ENCODE measurements at regions not wholly inside any gene's neighbourhood (a gene's known extent, or its start where the extent isn't known, plus 50 kb on each side); places are given as distances from the start of the nearest gene placed in this dataset.
"Not testable (repeated sequence)": the region's sequence is repeated elsewhere in the genome, so short reads cannot be mapped to it uniquely, and the experiment has no call there.

DNA sequence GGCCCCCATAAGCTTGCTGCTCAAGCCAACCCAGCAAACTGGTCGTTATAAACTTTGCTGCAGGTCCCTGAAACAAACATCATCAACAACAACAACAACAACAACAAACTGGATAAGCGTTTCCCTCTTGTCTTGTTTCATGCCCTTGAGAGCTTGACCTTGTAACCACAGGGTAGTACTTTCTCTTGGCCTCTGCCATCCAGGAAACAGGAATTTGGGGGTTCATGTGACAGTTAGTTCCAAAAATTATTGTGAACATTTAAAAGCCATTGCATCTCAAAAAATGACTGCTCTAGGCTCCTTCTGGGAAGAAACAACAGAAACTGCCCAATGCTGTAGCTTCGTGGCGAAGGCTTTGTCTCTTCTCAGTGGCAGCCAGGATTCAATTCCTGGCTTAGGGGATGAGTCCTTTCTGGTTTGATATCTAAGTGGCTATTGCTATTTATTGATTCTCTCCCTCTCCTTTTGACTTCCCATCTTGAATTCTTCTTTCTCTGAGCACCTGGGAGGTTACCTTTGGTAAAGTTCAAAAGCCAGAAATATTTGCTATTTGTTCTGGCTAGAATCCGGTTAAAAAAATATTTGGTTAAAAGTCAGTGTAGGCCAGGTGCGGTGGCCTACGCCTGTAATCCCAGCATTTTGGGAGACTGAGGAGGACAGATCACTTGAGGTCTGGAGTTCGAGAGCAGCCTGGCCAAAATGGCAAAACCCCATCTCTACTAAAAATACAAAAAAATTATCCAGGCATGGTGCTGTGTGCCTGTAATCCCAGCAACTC lies 52.0 kb upstream of the CPM start:
- DNase-seq = no peak

DNA sequence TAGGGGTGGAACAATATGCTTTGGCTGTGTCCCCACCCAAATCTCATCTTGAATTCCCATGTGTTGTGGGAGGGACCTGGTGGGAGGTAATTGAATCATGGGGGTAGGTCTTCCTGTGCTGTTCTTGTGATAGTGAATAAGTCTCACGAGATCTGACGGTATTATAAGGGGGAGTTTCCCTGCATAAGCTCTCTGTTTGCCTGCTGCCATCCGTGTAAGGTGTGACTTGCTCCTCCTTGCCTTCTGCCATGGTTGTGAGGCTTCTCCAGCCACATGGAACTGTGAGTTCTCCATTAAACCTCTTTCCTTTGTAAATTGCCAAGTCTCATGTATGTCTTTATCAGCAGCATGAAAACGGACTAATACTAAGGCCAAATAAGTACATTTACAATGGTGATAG lies 64.6 kb upstream of the CPM start:
- DNase-seq = not testable (repeated sequence)

DNA sequence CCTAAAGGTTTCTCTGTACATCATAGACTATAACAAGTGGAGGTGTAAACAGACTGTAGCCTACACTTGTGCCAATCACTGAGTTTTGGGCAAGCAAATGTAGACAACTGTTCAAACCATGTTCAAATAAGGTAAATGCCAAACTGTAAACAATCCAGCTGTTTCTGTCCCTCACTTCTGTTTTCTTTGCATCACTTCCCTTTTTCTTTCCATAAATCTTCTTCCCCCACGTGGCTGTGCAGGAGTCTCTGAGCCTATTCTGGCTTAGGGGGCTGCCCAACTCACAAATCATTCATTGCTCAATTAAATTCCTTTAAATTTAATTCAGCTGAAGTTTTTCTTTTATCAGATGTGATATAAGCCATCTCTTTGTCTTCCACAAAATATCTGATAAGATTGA lies 65.1 kb upstream of the CPM start:
- no peak for DNase-seq

DNA sequence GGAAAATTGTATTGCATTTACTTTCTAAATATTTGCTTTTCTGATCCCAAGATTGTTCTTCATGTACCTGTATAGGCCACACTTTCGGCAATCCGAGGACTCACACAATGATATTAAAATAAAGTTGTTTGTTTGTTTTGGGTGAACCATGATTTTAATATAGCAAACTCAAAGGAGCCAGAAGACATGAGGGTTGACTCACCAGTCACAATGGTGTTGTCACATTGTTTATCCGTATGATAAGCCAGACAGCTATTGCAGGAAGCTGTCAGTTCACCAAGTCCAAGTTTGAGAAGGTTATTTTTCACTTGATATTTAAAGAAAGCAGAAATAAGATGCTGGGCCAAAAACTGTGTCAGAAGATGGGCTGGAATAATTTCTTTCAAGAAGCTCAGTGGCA lies 67.1 kb upstream of the CPM start:
- DNase-seq = no peak

DNA sequence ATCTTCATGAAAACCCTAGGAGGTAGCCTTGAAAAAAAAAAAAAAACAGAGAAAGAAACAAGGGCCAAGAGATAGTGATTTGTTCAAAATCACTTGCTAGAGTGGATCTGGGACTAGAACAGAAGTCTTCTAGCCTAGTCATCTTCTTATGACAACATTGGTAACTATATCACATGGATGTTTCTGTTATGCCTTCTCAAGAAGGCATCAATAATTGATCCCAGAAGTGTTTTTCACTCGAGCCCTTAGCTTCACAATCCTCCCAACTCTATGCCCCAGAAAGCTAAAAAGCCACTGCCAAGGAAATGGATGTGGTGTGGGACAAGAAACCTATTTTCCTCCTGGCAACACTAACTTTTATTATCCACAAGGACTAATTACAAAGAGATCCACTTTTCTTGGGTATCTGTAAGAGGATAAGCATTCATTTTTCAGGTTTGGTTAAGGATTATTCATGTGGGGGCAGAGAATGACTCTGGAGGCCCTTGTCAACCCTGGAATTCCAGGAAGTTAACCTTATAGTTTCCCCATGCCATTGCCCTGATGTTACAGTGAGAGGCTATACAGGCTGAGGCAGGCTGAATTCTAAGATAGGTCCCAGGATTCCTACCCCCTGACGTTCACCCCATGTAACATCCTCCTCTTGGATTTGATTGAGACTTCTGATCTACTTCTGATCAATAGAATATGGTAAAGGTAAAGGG lies 67.7 kb upstream of the CPM start:
- no peak for DNase-seq

DNA sequence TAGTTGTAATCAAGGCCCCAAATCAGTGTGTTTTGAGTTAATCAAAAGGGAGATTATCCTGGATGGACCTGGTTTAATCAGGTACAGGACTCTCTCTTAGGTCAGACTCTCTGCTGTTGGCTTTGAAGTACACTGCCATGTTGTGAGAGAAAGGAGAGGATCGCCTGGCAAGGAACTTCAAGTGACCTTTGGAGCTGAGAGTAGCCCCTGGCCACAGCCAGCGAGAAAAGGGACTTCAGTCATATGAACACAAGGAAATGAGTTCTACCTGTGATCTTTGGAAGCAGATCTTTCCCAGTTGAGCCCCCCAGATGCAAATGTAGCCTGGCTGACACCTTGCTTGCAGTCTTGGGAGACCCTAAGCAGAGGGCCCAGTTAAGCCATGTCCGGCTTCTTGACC lies 68.3 kb upstream of the CPM start:
- DNase-seq = no peak

DNA sequence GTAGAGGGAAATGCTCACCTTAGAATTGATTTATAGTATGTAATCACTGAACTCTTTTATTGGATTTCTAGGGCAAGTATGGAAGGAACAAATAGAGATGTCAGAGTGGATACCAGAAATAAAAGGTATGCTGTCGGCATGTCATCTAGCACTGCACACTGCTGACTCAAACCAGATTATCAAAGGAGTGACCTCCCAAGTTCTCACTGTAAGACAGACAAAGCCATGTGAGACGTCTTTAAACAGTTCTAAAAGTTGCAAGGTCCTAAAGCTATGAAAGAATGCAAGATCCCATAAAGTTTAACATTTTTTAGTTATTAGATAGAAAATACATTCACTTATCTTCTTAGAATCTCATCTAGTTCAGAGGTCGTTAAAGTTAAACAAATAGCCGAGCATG lies 70.0 kb upstream of the CPM start:
- DNase-seq = no peak

DNA sequence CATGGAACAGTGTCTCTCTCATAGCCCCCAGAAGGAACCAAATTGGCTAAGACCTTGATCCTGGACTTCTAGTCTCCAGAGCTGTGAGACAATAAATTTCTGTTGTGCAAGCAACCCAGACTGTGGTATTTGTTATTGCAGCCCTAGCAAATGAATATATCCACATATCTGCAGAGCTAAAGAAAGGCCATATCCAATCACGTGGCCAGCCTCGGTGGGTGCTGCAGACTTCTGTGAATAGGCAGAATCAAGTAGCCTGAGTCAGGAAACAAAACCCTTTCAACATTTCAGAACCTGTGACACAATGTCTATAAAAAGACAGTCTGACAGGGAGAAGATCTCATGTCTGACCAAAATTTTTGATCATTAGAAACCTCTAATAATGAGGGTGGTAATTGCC lies 71.0 kb upstream of the CPM start:
- no peak for DNase-seq

DNA sequence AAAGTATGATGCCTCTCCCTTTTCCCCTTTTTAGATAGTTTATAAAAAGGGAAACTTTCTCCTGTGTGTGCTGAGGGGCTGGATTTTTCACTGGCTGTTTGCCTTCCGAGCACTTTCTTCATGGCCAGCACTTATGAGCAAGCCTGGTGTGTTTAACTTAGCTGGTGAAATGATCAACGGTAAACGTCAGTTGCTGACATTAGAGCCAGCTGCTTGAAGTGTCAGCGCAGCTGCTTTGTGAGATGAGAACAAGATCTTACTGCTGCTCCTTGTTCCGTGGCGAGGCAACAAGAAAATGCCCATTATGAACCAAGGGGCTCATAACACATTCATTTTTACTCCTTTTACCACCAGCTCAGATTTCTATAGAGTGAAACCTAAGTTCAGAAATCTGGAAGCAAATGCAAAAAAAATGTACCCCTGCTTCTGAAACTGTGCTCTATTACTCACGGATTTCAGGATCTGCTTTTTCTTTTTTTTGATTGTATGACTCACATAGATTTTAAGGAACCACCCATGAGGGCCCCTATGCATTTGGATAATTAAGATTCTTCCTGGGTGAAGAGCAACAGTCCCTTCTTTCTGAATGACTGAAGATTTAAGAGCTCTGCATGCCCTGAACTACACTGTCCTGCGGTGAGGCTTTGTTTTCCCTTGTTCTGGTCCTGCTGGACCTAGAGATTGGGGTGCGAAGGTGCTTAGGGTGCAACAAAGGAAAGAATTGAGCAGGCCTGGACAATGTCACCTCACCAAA lies 74.3 kb upstream of the CPM start:
- peak; percentile 56 for DNase-seq

DNA sequence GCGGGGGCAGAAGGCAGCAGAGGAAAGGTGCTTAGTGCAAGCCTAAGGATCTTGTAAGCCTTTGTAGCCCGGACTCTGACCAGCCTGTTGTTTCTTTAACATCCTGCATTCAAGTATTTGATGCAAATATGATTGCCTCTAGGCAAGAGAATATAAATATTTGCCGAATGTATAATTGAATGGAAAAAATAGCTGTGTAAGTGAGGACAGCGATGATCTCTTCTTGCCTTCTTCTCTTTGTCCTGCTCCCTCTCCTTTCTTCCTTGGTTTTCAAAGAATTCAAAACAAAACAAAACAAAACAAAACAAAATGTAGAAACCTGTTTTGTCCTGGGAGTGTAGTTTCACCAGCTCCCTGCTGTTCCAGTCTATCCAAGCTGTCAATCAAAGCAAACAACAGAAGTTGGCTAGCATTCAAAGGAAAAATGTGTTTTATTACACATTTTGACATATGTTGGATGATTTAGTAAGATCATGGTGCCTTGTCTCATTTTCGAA lies 74.9 kb upstream of the CPM start:
- no peak for DNase-seq

DNA sequence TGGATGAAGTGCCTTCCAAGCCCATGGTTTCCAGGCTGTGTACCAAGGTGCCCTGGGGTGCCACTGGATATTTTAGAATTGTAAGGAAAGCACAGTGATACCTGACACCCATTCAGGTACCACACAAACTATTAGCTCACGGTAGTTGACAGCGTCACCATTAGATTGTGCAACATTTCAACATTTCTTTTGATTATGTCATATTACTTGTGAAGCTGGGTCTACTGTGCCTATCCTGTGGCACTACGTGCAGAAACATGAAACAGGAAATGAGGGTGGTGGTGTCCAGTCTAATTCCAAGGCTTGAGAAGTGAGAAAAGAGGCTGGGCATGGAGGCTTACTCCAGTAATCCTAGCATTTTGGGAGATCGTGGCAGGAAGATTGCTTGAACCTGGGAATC lies 75.5 kb upstream of the CPM start:
- DNase-seq = no peak

DNA sequence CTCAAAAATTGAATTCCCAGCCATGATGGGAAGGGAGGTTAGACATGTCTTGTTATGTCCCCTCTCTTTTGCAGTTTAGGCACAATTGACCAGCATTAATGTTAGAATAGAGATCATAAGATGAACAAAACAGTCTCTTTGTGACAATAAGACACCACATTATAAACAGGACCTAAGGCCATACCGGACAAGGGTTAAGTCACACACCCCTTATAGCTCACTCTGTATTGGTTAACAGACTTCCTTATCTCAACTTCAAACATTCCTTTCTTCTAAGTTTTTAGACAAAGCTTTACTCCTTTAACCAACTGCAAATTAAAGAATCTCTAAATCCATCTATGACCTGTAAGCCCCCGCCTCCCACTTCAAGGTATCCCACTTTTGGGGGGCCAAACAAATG lies 81.1 kb upstream of the CPM start:
- DNase-seq = no peak

DNA sequence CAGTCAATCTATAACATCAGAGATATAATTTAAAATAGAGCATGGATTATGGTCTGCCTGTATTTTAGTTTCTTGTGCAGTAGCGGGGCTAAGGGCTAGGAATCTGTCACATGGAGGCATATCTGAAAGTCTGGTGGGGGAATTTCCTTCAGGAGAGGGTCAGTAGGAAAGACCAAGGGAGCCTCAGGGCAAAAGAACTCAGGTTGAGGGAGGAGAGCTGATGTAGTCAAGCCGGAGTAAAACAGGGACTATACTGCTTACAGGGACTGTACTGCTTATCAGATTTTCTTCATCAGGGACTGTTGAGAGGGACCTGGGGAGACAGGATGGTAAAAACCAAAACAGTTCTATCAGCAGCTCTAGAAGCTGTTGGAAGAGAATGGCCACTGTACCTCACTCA lies 82.0 kb upstream of the CPM start:
- DNase-seq = no peak

DNA sequence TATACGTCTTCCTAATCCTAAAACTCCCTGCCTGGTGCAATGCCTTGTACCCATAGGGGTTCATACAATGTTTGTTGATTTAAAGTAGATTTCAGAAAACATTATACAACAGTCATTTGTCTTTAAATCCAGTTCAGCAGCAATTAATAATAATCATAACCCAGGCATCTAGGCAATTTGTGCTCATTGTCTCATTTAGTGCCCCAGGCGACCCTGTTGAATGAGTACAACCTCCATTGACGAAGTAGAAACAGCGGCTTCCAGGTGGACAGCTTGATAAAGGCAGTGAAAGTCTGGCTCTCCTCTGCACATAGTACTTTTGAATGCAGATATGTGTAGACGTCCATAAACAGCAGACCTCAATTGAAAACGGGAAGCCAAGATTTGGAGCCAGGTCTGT lies 82.9 kb upstream of the CPM start:
- DNase-seq = no peak

DNA sequence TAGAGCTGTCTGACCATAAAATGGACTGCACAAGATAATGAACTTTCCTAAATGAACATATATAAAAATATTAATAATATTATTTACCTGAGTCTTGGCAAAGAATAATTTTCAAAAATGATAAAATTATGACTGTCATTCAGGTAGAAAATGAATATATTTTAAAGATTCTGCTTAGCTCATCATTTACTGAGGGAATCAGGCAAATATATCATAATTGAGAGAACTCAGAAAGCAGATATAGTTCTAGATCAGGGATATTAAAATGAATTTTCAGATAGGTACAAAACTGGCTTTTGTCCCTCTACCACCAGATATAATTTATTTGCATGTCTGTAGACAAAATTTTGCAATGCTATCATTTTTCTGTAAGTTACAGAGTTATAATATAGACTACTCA lies 86.1 kb upstream of the CPM start:
- DNase-seq = no peak

DNA sequence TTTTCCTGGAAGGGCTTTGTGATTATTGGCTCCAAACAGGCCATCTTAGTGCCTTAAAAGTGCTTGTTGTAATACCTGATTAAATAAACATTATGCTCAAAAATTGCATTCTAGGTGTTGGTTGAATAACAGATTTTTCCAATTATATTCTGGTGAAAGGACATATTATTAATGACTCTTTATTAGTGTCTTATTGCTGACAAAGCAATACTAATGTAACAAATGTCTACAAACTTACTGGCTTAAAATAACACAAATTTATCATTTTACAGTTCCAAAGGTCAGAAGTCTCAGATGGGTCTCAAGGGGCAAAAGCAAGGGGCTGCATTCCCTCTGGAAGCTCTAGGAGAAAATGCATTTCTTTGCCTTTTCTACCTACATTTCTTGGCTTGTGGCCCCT lies 86.9 kb upstream of the CPM start:
- no peak for DNase-seq

DNA sequence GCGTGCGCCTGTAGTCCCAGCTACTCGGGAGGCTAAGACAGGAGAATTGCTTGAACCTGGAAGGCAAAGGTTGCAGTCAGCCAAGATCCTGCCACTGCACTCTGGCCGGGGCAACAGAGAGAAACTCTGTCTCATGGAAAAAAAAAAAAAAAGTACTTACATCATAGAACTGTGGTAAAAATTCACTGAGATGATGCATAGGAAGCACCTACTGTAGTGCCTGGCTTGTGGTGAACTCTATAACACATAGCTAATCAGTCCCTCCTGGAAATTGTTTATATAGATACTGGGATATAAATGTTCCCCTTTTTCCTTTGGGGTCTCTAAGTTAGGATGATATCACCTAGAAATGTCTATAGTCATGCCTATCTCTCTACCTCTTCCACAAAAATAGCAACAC lies 89.7 kb upstream of the CPM start:
- DNase-seq = no peak

DNA sequence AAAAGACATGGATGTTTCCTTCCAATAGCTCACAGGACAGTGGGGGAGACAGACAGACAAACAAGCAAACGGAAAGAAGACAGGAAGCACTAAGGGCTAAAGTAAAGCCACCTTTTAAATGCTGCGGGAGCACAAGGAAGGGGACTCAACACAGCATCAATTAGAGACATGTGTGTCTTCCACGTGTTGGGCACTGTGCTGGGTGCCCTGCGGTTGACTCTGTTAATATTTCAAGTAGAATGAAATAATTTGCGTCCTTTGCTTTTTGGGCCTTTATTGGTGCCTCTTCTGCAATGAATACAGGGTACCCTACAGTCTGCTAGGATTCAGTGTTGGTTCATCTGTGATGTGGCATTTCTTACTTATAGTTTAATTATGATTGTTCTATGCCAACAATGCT lies 90.9 kb upstream of the CPM start:
- DNase-seq = no peak

DNA sequence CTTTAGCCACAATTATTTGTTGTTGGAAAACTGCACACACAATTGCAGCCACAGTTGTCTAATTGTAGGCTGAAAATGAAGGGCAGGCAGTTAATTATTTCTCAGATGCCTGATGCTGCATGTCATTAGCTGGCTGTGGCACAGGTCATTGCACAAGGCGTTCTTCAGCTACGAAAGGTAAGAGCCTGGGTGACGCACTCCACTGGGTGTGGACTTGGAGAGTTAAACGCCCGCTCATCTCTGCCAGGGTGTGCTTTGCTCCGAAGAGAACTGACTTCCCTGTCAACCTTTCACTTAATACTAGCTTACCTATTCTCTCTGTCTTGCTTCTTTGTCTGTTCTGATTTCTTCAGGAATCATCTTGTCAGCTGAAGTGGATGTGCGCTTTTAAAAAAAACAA lies 91.4 kb upstream of the CPM start:
- DNase-seq = peak; percentile 46

DNA sequence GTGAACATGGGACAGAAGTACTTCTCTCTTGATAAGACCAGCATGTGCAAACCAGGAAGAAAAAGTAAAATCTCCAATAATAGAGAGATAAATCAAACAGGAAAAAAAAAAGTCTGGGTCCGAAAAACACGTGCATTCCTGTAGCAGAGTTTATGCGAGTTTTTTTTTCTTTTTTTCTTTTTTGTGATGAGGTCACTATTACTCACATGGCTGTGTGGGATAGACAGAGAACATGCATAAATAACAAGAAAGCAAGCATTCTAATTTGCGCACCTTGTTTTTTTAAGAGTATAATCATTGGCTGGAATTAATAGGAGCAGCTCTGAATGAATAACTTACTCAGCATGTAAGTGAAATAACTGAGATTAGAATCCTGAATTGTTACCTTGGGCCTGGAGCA lies 91.9 kb upstream of the CPM start:
- DNase-seq = no peak

DNA sequence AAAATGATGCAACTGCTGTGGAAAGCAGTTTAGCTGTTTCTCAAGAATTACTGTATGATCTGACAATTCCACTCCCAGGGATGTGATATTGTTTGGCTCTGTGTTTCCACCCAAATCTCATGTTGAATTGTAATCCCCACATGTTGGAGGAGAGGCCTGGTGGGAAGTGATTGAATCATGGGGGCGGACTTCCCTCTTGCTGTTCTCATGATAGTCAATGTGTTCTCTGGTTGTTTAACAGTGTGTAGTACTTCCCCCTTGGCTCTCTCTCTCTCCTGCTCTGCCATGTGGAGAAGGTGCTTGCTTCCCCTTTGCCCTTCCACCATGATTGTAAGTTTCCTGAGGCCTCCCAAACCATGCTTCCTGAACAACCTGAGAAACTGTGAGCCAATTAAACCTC lies 93.4 kb upstream of the CPM start:
- DNase-seq = no peak

DNA sequence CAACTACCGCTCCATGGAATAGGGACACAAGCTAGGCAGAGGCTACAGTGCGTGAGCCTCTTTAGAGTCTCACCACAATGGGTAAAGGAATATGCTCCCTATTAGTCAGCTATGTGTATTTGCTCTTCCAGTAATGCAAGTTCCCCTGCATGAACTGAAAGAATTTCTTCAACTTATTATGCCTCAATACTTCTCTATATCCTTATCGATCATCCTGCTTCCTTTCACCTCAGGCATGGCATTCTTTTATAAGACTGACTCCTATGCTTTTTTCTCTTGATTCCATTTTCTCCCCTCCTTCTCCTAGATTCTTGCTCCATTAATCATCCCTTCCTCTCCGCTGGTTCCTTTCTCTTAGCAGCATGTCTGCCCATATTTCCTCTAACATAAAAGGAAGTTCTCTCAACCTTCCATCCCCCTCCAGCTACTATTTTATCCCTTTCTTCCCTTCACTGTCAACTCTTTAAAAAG lies 94.5 kb upstream of the CPM start:
- no peak for DNase-seq

DNA sequence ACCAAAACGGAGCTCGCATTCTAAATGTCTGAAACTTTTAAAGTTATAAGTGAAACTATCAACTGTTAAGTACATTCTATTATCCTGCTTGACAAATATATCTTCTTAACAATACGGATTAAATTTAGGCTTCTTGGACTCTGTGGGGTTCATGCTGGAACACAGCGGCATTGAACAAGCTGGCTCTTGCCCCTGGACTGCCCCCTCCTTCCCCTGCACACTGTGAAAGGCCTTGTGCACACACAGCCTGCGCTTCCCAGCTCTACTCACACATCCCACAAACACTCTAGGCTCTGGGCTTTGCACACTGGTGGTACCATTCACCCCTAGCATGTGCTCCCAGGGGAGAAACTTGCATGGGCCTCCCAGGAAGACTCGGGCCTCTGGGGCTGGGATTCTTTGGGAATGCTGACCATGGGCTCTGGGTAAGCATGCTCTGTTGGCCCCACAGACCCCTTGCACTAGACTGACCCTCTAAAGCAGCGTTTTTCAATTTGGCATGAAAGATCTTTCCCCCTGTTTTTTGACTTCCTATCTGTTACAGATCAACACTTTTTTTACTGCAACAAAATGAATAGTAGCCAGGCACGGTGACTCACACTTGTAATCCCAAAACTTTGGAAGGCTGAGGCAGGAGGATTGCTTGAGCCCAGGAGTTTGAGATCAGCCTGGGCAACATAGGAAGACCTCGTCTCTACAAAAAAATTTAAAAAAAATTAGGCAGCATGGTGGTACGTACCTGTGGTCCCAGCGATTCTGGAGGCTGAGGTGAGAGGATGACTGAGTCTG lies 96.2 kb upstream of the CPM start:
- no peak for DNase-seq
